Endothelial cell (in vitro differentiated cells): ENCODE measurements at regions not wholly inside any gene's neighbourhood (a gene's known extent, or its start where the extent isn't known, plus 50 kb on each side); places are given as distances from the start of the nearest gene placed in this dataset.

Experiments used
- DNase-seq: peaks from one replicate; pipeline ENCODE4 v3.0.0; 2021; ENCODE audit warnings: low spot score
- H3K27ac Mint-ChIP-seq: one replicate; pipeline ENCODE4 v1.8.0; 2021; ENCODE audit warnings: mixed read lengths, inconsistent platforms; ENCODE audit not compliant: unreplicated experiment
- H3K27me3 Mint-ChIP-seq: one replicate; pipeline ENCODE4 v1.8.0; 2021; ENCODE audit warnings: mild to moderate bottlenecking, moderate library complexity, mixed read lengths, inconsistent platforms; ENCODE audit not compliant: unreplicated experiment
- H3K36me3 Mint-ChIP-seq: one replicate; pipeline ENCODE4 v1.8.0; 2021; ENCODE audit warnings: mild to moderate bottlenecking, low read depth, mixed read lengths, inconsistent platforms; ENCODE audit not compliant: unreplicated experiment
- H3K4me1 Mint-ChIP-seq: one replicate; pipeline ENCODE4 v1.8.0; 2021; ENCODE audit warnings: mild to moderate bottlenecking, mixed read lengths, inconsistent platforms; ENCODE audit not compliant: unreplicated experiment
- H3K4me3 Mint-ChIP-seq: one replicate; pipeline ENCODE4 v1.8.0; 2021; ENCODE audit warnings: mild to moderate bottlenecking, mixed read lengths, inconsistent platforms; ENCODE audit not compliant: unreplicated experiment
- H3K9me3 Mint-ChIP-seq: one replicate; pipeline ENCODE4 v1.8.0; 2021; ENCODE audit warnings: mixed read lengths, inconsistent platforms; ENCODE audit not compliant: unreplicated experiment
- TF ChIP-seq, protein P1 (sequence below): fragments of 200-600 bp; sonication (generic); IDR thresholded peaks from one replicate; pipeline ENCODE4 v1.5.0; 2021; ENCODE audit warnings: antibody characterized with exemption; ENCODE audit not compliant: unreplicated experiment

DNA sequence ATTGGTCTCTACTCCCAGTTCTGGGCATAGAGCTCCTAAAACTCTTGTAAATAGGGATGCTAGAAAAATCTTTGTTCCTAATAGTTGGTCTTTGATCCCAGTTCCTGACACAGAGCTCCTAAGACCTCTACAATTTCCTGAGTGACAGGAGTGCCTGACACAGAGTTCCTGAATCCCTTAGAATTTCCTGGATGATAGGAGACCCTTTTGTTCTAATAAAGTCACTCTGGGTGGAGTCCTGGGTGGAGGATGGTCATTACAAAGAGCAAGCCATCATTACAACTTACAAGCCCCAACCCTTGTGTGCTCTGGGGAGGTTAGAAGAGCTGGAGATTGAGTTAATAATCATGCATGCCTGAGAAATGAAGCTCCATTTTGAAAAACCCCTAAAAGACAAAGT lies 58.4 kb downstream of the ZZZ3 start:
- Mint-ChIP-seq H3K4me3 (peak overlapping the region; percentile 58), H3K4me1 (peaks cover 35% of the 10 kb centered on the region), H3K27me3 (peaks cover 3% of the 10 kb centered on the region), H3K27ac (peak overlapping the region; percentile 79), H3K36me3 (peaks cover 37% of the 10 kb centered on the region), H3K9me3 (no peaks in the 10 kb centered on the region)
- no peak for DNase-seq
- TF ChIP-seq, protein P1, sequence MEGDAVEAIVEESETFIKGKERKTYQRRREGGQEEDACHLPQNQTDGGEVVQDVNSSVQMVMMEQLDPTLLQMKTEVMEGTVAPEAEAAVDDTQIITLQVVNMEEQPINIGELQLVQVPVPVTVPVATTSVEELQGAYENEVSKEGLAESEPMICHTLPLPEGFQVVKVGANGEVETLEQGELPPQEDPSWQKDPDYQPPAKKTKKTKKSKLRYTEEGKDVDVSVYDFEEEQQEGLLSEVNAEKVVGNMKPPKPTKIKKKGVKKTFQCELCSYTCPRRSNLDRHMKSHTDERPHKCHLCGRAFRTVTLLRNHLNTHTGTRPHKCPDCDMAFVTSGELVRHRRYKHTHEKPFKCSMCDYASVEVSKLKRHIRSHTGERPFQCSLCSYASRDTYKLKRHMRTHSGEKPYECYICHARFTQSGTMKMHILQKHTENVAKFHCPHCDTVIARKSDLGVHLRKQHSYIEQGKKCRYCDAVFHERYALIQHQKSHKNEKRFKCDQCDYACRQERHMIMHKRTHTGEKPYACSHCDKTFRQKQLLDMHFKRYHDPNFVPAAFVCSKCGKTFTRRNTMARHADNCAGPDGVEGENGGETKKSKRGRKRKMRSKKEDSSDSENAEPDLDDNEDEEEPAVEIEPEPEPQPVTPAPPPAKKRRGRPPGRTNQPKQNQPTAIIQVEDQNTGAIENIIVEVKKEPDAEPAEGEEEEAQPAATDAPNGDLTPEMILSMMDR: no peak

GRCh38 chr1:77623066-77623465 lies 59.4 kb downstream of the ZZZ3 start:
- TF ChIP-seq, protein P1: no peak
- Mint-ChIP-seq H3K36me3 (peaks cover 37% of the 10 kb centered on the region), H3K4me1 (peaks cover 35% of the 10 kb centered on the region), H3K9me3 (no peaks in the 10 kb centered on the region), H3K4me3 (no peak overlapping the region), H3K27ac (no peak overlapping the region), H3K27me3 (peaks cover 3% of the 10 kb centered on the region)
- no peak for DNase-seq

DNA sequence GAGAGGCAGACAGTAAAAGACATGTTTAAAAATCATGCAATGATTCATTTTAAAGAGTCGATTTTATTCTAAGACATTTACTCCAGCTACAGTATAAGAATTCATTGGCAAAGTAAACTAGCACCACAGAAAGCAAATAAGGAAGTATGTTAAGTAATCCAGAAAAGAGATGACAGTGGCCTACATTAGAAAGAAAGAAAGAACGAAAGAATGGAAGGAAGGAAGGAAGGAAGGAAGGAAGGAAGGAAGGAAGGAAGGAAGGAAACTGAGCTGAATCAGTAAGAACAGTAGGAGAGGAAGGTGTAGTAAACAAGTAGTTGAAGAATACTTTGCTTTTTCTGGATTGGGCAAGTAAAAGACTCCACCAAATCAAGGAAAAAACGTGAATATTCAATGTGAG lies 62.2 kb downstream of the ZZZ3 start:
- Mint-ChIP-seq H3K9me3 (no peaks in the 10 kb centered on the region), H3K27ac (peak overlapping the region; percentile 17), H3K4me3 (peak overlapping the region; percentile 34), H3K36me3 (peaks cover 21% of the 10 kb centered on the region), H3K27me3 (peaks cover 2% of the 10 kb centered on the region), H3K4me1 (peaks cover 34% of the 10 kb centered on the region)
- DNase-seq: no peak
- TF ChIP-seq, protein P1: no peak

DNA sequence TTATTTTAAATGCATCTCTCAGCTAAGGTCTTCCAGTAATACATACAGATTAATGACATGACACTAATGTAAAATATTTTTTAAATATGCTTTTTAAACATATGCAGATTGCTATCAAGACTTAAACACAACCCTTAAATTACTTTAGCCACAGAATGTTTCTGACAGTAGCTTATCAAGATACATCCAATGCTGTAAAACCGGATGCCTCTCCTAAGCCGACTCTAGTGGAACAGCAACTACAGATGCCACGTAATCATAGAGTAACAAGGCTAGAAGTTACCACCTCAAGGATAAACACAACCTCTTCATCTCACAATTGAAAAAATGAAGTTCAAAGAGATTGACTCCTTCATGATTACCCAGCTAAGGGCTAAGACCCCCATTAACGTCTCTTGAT lies 68.4 kb downstream of the ZZZ3 start:
- Mint-ChIP-seq H3K27me3 (no peaks in the 10 kb centered on the region), H3K4me3 (no peak overlapping the region), H3K36me3 (peaks cover 18% of the 10 kb centered on the region), H3K27ac (no peak overlapping the region), H3K9me3 (peaks cover under 1% of the 10 kb centered on the region), H3K4me1 (peaks cover 4% of the 10 kb centered on the region)
- TF ChIP-seq, protein P1: no peak
- no peak for DNase-seq
